ENCODE measurements at regions not wholly inside any gene's neighbourhood (a gene's known extent, or its start where the extent isn't known, plus 50 kb on each side); places are given as distances from the start of the nearest gene placed in this dataset.
A peak's percentile ranks its signal among the peaks of the same experiment; 100 is the strongest.

DNA sequence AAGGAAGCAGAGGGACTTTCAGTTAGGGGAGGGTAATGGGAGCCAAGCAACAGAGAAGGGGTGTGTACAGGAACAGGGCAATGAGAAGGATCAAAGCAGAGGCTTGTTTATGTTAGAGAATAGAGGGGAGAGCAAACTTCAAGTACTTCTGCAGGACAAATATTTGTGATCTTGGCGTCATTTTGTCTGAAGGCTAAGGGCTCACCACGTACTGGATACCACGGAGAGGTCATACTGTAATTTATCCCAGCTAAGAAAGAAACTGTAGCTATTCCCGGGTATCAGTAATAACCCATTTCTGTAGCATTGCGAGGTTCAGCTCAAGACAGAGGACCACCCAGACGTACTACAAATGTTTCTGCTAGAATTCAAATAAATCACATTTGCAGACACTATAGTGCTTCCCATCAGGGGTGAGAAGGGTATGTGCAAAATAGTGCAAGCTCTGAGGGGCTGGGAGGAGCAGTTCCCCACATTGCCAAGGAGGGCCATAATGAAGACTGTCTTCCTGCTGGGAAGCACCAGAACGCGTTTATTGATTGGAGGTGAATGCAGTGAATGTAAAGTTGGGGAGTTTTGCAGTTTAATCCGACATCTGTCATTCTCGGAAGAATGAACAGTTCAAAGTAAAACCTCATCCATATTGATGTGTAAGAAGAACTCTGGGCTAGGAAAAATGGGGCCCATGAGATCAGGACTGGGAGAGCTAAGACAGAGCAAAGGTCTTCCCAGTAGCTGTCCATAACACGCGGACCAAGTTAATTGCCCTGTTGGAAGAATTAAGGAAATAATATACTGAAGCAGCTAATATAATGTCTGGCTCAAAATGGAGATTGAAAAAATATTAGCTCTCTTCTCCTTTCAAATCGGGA lies 136.9 kb downstream of the RWDD3 start:
- DNase-seq (ENCODE audit: low spot score) = no peak

DNA sequence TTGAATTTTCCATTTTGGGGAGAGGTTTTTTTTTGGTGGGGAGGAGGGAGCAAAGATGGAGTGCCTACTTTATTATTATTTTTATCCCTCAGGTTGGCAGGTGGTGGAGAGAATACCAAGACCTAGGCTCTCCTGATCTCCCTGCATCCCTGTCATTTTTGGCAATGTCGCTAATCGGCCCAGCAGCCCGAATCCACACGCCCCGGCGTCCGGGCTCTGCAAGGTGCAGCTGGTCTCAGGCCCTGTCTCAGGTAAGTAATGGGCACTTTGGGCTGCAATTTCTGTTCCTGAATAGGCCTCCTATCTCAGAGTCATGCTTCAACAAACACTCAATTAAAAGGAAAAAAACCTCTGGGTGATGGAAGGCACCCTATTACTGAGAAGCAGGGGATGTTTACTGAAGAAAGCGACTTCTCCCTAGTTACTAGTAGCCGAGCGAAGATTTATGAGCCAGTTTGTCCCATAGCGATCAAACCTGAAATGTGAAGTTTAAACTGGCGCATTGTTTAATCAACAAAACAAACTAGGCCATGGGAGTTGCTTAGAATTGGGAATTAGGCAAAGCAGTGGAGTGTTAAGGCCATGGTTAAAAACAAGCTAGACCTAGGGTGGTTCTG lies 137.8 kb downstream of the RWDD3 start:
- DNase-seq (ENCODE audit: low spot score) = no peak

DNA sequence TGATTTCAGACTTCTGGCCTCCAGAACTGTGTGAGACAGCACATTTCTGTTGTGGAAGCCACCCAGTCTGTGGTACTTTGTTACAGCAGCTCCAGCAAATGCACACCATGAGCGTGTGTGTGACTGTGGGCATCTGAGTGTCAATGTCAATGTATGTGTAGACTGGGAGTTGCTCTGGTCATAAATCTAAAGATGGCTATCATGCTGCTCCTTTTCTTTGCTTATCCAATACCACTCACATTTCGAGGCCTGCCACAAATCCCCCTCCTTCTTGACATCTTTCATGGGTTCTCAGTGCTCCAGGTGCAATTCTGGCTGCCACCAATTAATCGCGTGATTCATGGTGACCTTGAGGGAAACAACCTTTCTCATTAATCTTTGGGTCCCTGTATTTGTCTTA lies 141.2 kb downstream of the RWDD3 start:
- no peak for DNase-seq (ENCODE audit: low spot score)

DNA sequence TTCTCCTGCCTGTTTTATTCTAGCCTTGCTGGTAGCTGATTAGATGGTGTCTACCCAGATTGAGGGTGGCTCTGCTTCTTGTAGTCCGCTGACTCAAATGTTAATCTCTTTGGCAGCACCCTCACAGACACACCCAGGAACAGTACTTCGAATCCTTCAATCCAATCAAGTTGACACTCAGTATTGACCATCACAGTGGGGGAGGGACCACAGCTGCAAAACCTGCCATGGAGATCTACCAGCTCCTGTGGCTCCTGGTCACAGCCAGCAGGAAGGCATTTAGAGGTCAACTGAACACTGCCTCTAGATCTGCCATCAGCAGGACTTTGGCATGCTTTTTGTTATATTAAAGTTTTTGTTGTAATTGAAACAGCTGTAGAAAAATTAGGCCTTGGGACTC lies 146.9 kb downstream of the RWDD3 start:
- no peak for DNase-seq (ENCODE audit: low spot score)

DNA sequence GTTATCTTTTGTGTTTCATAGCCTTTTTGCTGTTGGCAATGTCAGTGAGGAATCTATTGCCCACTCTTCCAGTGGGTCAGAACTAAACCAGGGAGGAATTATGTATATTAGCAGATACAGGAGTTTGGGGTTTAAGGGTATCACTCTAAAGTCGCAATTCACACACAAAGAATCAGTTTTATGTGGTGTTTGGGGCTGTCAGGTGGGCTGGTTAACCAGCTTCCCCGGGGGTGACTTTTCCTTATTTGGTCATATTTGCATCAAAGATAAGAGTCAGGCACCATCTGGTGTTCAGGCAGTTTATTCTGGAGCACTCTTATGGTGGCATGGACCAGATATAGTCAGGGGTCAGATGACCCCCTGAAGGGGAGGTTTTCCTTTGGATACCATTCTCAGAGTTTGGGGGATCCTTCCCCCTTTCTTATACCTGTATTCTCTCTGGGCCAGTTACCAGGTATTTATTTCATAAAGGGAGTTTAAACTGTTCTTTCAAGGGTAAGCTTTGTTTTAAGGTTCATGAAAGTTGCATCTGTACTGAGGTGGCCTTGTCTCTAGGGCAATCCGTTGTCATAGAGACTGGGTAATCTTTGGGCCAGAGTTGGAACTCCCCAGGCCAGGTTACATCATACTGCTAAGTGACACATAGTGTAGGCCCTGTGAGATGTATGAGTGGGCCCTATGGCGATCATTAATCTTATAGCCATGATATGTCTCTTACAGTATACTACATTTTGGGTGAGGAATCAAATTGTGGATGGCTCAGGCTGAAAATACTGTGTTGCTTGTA lies 148.2 kb downstream of the RWDD3 start:
- no peak for DNase-seq (ENCODE audit: low spot score)

DNA sequence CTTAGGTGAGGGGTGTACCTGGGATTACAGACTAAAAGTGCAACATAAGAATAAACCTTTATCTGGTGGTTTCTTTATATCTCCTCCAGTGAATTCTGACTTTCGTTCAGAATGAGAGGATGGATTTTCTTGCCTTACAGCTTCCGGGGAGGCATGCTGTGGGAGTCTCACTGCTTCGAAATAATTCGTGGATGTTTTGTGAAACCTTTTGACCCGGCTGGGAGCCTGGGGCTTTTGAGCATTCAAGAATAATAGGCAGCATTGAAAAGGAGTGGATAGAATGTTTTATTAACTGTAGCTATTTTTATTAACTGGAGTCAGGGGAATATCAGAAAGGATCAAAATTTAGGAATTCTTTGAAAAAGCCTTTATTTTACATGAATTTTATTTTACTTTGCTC lies 149.1 kb downstream of the RWDD3 start:
- no peak for DNase-seq (ENCODE audit: low spot score)

DNA sequence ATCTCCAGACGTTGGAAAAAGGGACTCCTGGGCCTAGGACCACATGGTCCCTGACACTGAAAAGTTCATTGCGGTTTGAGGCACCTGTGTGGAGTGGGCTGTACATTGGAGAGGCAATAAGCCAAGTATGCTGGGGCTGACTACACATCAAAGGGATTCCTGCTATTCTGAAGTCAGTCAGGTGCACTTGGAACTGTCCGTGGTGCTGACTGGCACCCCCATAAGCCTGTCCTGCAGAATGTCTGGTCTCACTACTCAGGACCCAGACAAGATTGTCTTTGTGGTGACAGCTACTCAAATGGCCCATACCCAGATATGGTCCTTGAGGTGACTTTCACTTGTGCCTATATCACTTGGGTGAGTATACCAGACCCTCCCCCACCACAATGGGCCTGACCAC lies 150.6 kb downstream of the RWDD3 start:
- DNase-seq (ENCODE audit: low spot score) = peak; percentile 75

DNA sequence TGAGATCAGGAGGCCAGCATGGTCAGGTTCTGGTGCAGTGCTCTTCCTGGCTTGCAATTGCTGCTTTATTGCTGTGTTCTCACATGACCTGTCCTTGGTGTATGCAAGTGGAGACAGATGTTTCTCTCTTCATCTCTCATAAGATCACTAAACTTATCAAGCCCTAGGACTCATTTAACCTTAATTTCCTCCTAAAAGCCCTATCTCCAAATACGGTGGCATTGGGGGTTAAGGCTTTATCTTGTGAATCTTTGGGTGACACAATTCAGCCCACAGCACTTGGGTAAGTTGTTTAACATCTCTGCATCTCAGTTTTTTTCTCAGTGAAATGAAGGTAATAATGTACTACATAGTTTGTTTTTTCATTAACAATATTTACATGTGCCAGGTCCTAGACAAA lies 152.4 kb downstream of the RWDD3 start:
- no peak for DNase-seq (ENCODE audit: low spot score)

DNA sequence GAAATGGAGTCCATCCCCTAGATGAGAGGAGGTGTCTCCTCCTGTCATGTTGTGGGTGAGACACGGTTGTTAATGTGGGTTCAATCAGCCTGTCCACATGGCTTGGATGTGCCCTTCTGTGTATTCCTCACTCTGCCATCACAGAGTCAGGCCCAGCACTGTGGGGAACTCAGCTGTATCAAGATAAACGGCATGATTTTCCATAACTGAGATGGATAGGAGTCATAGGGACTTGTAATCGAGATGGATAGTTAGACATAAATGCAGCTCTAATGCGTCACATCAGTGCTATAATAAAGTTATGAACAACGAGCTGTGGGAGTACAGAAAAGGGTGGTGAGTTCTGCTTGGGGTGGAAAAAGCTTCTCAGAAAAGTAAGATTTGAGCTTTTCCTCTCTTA lies 152.9 kb downstream of the RWDD3 start:
- DNase-seq (ENCODE audit: low spot score) = no peak

DNA sequence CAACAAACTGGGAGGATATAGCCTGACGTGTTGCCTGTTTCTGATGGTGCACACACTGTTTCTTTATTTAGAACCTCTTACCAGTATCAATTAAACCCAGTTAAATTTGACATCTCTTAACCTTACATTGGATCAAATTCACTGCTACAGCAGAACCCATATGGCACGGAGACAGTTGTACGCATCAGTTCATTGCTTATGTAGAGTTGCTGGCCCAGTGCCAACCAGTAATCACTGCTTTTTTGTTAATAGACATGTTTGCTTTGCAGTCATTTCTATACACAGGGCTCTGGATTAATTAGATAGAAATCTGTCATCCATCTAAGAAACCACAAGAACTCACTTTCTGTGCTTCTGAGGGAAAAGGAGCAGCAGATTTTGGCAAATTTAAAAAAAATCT lies 154.0 kb downstream of the RWDD3 start:
- DNase-seq (ENCODE audit: low spot score) = no peak

DNA sequence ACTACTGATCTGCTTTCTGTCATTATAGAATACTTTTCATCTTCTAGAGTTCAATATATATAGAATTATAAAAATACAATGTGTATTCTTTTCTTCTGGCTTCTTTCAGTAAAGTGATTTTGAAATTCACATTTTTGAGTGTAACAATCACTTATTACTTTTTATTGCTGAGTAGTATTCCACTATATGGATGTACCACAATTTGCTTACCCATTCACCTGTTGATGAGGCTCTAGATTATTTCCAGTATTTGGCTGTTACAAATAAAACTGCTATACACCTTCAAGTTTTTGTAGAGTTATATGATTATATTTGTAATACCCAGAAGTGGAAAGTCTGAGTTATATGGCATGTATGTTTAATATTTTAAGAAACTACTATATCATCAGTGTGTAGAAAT lies 159.4 kb downstream of the RWDD3 start:
- no peak for DNase-seq (ENCODE audit: low spot score)

DNA sequence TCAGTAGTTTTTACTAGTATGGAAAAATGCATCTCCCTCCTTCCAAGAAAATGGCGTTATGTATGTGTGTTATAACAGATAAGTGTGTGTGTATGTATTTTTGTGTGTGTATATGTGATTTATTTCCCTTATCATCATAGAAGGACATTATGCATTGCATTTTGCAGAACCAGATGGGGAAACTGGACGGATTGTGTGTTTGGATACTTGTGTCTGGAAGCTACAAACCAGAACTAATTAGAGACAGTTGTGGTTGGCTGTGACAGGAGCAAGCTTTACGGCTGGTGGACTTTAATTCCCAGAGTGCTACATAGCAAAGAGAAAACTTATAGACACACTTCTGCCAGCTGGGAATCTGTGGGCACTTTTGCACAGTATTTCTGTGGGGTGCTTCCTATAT lies 162.5 kb downstream of the RWDD3 start:
- DNase-seq (ENCODE audit: low spot score) = no peak

DNA sequence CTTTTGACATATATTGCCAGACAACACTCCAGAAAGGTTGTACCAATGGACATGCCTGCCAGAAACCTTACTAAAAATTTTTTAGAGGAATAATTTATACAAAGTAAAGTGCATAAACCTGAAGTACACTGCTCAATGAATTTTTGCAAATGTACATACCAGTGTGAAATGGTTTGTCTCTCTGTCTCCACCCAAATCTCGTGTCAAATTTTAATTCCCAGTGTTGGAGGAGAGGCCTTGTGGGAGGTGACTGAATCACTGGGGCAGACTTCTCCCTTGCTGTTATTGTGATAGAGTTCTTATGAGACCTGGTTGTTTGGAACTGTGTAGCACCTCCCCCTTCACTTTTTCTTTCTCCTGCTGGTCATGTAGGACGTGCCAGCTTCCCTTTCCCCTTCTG lies 168.8 kb downstream of the RWDD3 start:
- no peak for DNase-seq (ENCODE audit: low spot score)

DNA sequence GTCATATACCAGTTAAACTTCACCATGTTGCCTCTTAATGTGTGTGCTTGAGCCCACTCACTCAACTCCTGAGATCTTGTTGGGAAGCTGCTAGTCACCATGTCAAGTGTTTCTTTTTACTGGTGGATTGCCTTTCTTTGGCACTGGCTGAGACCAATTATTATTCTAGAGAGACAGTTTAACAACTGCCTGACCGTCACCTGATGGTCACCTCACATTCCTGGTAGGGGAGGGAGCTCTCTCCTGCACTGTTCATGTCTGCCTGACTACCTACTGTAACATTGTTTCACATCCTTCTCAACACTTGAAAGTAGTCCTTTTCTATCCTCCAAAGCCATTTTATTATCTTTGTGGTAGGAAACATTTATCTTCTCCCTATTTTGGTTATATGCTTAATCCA lies 172.3 kb downstream of the RWDD3 start:
- DNase-seq (ENCODE audit: low spot score) = no peak

DNA sequence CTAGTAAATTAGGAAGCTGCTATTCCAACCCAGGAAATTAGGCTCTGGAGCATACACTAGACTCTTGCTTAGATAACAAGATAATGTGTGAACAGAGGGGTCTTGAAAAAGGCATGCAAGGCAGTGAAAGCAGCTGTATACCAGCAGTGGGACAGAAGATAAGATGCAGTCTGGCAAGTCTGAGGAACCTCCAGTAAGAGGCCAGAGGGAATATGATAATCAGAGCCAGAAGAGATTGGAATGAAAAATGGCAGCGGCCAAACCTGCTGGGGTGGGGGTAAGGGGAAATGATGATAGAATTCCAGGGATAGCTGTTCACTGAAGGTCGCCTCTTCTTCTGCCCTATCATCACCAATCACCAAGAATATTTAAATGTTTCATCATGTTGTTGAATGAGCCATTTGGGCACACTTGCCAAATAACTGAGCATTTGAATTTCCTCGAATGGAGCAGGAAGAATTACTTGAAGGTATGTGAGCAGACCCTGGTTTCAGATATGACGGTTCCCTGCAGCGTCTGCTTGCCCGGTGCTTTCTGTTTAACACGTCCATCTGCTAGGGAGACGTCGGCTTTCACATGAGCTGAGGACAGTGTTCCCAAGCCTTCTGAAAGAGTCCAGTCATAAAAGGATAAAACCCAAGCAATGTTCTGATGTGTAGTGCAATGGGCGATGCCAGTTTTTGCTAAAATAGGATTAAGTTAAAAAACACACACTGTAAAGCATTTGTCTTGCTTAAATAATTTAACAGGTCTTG lies 173.3 kb downstream of the RWDD3 start:
- DNase-seq (ENCODE audit: low spot score) = no peak

DNA sequence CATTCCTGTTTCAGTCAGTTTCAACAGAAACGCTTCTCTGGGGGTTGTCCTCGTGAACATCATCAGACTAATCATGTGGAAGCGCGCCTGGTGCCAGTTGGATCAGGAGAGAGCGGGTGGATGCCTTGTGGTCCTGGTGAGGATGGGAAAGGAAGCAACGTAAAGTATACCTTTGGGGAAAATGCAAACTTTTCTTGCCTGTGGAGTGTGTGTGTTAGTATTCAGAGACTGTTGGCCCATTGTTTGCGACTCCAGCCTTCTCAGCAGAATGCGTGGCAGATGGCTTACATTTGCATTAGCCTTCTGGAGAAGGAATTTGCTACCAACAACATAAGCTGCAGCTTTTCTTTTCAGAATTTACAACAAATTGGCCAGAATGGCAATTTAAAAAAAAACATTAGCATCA lies 173.9 kb downstream of the RWDD3 start:
- peak; percentile 54 for DNase-seq (ENCODE audit: low spot score)

DNA sequence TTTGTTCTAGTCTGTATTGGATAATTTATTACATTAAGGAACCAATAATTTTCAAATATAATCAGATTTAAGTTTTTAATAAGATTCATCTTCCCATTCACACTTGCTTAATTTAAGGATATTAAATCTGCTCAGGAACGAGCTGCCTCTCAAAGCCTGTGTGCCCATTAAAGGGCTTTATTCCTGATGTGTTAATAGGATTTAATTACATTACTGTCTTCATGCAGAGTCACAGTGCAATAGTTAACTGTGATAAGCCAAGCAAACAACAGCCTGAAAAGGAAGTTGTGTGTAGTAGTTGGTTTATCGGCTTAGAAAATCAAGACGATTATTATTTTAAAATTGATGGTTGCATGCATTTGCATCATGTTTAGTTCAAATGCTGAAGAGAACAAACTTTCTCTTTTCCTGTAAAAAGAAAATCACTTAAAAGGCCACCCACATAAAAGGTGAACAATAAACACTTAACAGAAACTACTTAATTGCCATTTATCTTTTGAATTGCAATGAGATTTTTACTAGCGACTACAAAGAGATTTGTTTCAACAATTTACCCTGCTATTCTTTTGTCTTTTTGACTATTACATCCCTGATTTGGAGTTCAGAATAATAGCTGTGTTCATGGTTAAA lies 174.6 kb downstream of the RWDD3 start:
- no peak for DNase-seq (ENCODE audit: low spot score)

DNA sequence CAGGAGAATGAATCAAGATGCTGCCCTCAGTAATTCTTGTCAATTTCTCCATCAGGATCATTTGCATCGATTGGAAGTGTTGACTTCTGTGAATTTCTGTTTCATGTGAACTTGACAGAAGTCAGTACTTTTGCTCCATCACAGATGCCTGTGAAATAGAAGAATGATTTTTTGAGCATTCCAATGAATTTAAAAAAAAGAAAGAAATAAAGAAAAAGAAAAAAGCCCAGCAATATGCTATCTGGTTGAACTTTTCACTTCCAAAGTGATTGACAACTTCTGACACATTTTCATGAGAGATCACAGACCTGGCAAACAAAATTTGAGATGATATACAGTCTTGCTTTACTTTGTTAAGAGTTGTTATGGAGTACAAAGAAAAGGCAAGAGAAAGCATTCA lies 175.3 kb downstream of the RWDD3 start:
- DNase-seq (ENCODE audit: low spot score) = no peak

DNA sequence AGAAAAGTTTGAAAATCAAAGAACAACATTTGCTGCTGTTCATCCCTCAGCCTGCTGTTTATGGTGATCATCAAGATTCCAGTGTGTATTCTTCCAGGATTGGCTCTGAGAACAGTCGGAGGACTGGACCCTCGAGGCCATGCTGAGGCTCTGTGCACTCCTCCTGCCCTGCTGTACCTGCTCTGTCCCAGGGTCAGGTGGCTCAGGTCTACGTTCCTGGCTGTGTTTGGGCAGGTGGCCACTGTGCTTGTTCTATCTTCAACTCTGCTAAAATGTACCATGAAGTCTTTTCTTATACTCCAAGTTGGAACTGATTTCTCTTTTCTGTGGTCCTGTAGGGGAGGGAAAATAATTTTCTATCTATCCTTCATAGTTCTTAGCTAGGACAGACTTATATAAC lies 175.9 kb downstream of the RWDD3 start:
- DNase-seq (ENCODE audit: low spot score) = no peak

DNA sequence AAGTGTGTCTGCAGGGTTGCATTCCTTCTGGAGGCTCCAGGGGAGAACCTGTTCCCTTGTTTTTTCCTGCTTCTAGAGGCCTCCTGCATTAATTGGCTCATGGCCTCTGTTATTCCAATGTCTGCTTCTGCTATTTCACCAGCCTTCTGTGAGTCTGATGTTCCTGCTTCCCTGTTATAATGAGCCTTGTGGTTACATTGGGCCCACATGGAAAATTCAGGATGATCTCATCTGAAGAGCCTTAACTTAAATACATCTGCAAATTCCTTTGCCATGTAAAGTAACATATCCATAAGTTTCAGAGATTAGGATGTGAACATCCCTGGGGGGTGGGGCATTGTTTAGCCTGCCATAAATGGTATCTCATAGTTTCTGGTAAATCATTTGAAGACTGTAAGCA lies 181.1 kb downstream of the RWDD3 start:
- DNase-seq (ENCODE audit: low spot score) = no peak

DNA sequence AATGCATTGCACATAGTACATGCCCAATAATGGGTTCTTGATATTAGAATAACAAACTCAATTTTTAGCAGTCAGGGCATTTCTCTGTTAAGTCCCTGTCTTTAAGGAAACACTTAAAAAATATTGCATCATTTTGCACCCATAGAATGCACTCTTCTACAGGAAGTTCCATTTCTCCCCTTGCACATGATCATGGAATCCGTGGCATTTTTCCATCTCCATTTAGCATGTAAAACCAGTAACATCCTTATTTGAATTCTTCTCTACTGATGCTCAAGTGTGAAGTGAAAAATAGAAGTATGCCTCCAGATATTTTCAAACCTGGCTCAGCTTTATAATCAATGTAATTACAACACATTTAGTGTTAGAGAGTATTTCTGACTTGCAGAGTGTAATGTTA lies 192.8 kb downstream of the RWDD3 start:
- no peak for DNase-seq (ENCODE audit: low spot score)

DNA sequence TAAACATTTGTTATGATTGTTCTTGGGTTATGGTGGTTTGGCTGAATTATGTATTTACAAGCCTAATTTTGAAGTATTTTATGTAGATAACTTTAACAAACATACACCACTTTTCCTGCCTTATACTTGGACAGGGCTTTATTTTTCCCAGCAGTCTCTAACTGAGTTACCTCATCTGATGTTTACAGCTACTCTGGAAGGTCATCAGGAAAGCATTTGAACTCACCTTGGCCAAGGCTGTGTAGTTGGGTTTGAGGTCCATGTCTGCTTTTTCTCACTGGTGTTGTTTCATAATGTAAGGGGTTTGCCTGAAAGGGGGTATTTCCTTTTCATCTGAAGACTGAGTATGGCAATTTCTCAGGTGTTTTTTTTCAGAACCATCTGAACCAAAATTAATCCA lies 193.5 kb downstream of the RWDD3 start:
- DNase-seq (ENCODE audit: low spot score) = no peak

All from ecto neural progenitor cell (in vitro differentiated cells).